ENCODE measurements at regions not wholly inside any gene's neighbourhood (a gene's known extent, or its start where the extent isn't known, plus 50 kb on each side); places are given as distances from the start of the nearest gene placed in this dataset.

GRCh38 chr2:199583676-199584075 lies 125.9 kb upstream of the SATB2 start:
- Histone ChIP-seq H2AFZ (ENCODE audit: low read depth, low read length) (no peak overlapping the region), H3K36me3 (ENCODE audit: insufficient read depth, low read length) (no peaks in the 10 kb centered on the region), H3K27me3 (ENCODE audit: insufficient read depth, low read length) (peaks cover 2% of the 10 kb centered on the region), H3K9me3 (ENCODE audit: low read length) (no peaks in the 10 kb centered on the region), H3K4me1 (ENCODE audit: insufficient read depth, low read length) (peaks cover 8% of the 10 kb centered on the region), H3K4me3 (ENCODE audit: low read length) (no peak overlapping the region)

- Histone ChIP-seq H3K36me3 (ENCODE audit: insufficient read depth, low read length) (no peaks in the 10 kb centered on the region), H3K4me1 (ENCODE audit: insufficient read depth, low read length) (peaks cover 6% of the 10 kb centered on the region), H3K4me3 (ENCODE audit: low read length) (peak overlapping the region; percentile 27), H3K27me3 (ENCODE audit: insufficient read depth, low read length) (peaks cover 2% of the 10 kb centered on the region), H2AFZ (ENCODE audit: low read depth, low read length) (peak overlapping the region; percentile 44), H3K9me3 (ENCODE audit: low read length) (no peaks in the 10 kb centered on the region)
Observed at GRCh38 chr2:199581935-199582360, 124.2 kb upstream of the SATB2 start.

DNA sequence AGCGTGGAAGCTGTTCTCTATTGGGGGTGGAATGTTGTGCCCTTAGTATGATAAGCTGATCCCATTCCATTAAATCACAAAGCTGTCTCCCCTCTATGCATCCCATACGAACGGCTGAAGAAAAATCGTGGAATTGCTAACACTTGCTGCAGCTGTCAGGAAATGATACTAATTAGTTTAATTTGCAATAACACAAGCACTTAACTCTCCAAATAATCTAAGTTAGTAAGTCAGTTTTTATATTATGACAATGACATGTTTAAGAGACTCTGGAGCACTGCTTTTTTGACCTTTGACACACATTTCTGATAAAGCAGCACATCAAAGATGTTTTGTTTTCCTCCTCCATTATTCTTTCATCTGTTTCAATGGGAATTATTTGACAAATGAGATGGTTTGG lies 123.7 kb upstream of the SATB2 start:
- Histone ChIP-seq H3K9me3 (ENCODE audit: low read length) (no peaks in the 10 kb centered on the region), H3K4me1 (ENCODE audit: insufficient read depth, low read length) (peaks cover 6% of the 10 kb centered on the region), H3K27me3 (ENCODE audit: insufficient read depth, low read length) (peaks cover 2% of the 10 kb centered on the region), H3K4me3 (ENCODE audit: low read length) (no peak overlapping the region), H2AFZ (ENCODE audit: low read depth, low read length) (peak overlapping the region; percentile 44), H3K36me3 (ENCODE audit: insufficient read depth, low read length) (no peaks in the 10 kb centered on the region)

GRCh38 chr2:199575416-199575815 lies 117.7 kb upstream of the SATB2 start:
- Histone ChIP-seq H3K4me3 (ENCODE audit: low read length) (no peak overlapping the region), H3K4me1 (ENCODE audit: insufficient read depth, low read length) (no peaks in the 10 kb centered on the region), H3K9me3 (ENCODE audit: low read length) (no peaks in the 10 kb centered on the region), H3K36me3 (ENCODE audit: insufficient read depth, low read length) (no peaks in the 10 kb centered on the region), H2AFZ (ENCODE audit: low read depth, low read length) (no peak overlapping the region), H3K27me3 (ENCODE audit: insufficient read depth, low read length) (no peaks in the 10 kb centered on the region)

GRCh38 chr2:199572571-199572970 lies 114.8 kb upstream of the SATB2 start:
- Histone ChIP-seq H3K27me3 (ENCODE audit: insufficient read depth, low read length) (no peaks in the 10 kb centered on the region), H3K36me3 (ENCODE audit: insufficient read depth, low read length) (no peaks in the 10 kb centered on the region), H3K9me3 (ENCODE audit: low read length) (no peaks in the 10 kb centered on the region), H3K4me3 (ENCODE audit: low read length) (no peak overlapping the region), H3K4me1 (ENCODE audit: insufficient read depth, low read length) (no peaks in the 10 kb centered on the region), H2AFZ (ENCODE audit: low read depth, low read length) (no peak overlapping the region)

GRCh38 chr2:199570934-199571333 lies 113.2 kb upstream of the SATB2 start:
- no peak overlapping the region for H3K4me3 ChIP-seq (ENCODE audit: low read length)
- no peak overlapping the region for H2AFZ ChIP-seq (ENCODE audit: low read depth, low read length)
- no peaks in the 10 kb centered on the region for H3K36me3 ChIP-seq (ENCODE audit: insufficient read depth, low read length)
- H3K9me3 ChIP-seq (ENCODE audit: low read length), result no peaks in the 10 kb centered on the region
- H3K4me1 ChIP-seq (ENCODE audit: insufficient read depth, low read length), result no peaks in the 10 kb centered on the region
- H3K27me3 ChIP-seq (ENCODE audit: insufficient read depth, low read length), result no peaks in the 10 kb centered on the region

GRCh38 chr2:199569336-199569735 lies 111.6 kb upstream of the SATB2 start:
- H3K4me3 ChIP-seq (ENCODE audit: low read length), result no peak overlapping the region
- H2AFZ ChIP-seq (ENCODE audit: low read depth, low read length), result no peak overlapping the region
- no peaks in the 10 kb centered on the region for H3K27me3 ChIP-seq (ENCODE audit: insufficient read depth, low read length)
- H3K4me1 ChIP-seq (ENCODE audit: insufficient read depth, low read length), result no peaks in the 10 kb centered on the region
- no peaks in the 10 kb centered on the region for H3K36me3 ChIP-seq (ENCODE audit: insufficient read depth, low read length)
- no peaks in the 10 kb centered on the region for H3K9me3 ChIP-seq (ENCODE audit: low read length)

DNA sequence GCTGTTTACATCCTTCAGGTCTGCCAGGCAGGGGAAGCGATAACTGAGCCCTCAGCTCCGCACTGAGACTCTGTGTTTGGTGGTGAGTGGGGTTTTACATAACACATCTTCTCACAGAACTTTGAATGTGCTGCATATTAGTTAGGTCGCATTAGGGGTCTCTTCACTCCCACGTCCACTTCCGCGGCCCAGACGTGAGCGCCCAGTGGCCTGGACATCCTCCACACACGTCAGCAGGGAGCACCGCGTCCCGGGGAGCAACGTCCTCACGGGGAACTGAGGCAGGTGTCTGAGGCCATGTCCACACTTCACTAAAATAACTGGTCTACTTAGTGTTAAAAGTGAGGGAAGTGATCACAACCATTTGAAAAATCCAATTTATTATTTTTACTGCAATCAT lies 100.4 kb upstream of the SATB2 start:
- no peaks in the 10 kb centered on the region for H3K27me3 ChIP-seq (ENCODE audit: insufficient read depth, low read length)
- no peaks in the 10 kb centered on the region for H3K36me3 ChIP-seq (ENCODE audit: insufficient read depth, low read length)
- no peaks in the 10 kb centered on the region for H3K9me3 ChIP-seq (ENCODE audit: low read length)
- no peak overlapping the region for H2AFZ ChIP-seq (ENCODE audit: low read depth, low read length)
- H3K4me3 ChIP-seq (ENCODE audit: low read length), result no peak overlapping the region
- H3K4me1 ChIP-seq (ENCODE audit: insufficient read depth, low read length), result no peaks in the 10 kb centered on the region

- no peaks in the 10 kb centered on the region for H3K27me3 ChIP-seq (ENCODE audit: insufficient read depth, low read length)
- H3K36me3 ChIP-seq (ENCODE audit: insufficient read depth, low read length), result no peaks in the 10 kb centered on the region
- no peak overlapping the region for H2AFZ ChIP-seq (ENCODE audit: low read depth, low read length)
- H3K9me3 ChIP-seq (ENCODE audit: low read length), result no peaks in the 10 kb centered on the region
- no peaks in the 10 kb centered on the region for H3K4me1 ChIP-seq (ENCODE audit: insufficient read depth, low read length)
- H3K4me3 ChIP-seq (ENCODE audit: low read length), result no peak overlapping the region
Observed at GRCh38 chr2:199556527-199557285, 99.0 kb upstream of the SATB2 start.

GRCh38 chr2:199554026-199554425 lies 96.3 kb upstream of the SATB2 start:
- H3K9me3 ChIP-seq (ENCODE audit: low read length), result no peaks in the 10 kb centered on the region
- H3K4me1 ChIP-seq (ENCODE audit: insufficient read depth, low read length), result no peaks in the 10 kb centered on the region
- no peak overlapping the region for H2AFZ ChIP-seq (ENCODE audit: low read depth, low read length)
- H3K36me3 ChIP-seq (ENCODE audit: insufficient read depth, low read length), result no peaks in the 10 kb centered on the region
- H3K4me3 ChIP-seq (ENCODE audit: low read length), result no peak overlapping the region
- H3K27me3 ChIP-seq (ENCODE audit: insufficient read depth, low read length), result no peaks in the 10 kb centered on the region

DNA sequence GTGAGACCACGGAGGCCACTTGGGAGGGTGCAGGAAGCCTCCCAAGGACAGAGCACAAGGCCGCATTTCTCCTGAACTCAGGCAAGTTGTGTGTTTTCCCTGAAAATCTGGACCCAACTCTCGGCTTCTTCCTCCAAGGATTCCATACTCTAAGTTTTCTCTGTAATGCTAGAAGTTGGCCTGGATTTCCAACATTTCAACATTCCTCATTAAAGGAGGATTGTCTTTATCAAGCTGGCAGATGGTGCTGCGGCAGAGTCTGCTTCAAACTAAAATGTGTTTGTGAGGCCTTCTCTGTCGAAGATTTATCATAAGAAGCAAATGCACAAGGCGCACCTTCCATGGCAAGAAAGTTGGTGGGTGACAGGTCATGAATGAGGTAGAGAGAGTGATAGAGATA lies 94.4 kb upstream of the SATB2 start:
- no peak overlapping the region for H3K4me3 ChIP-seq (ENCODE audit: low read length)
- no peak overlapping the region for H2AFZ ChIP-seq (ENCODE audit: low read depth, low read length)
- H3K4me1 ChIP-seq (ENCODE audit: insufficient read depth, low read length), result no peaks in the 10 kb centered on the region
- H3K36me3 ChIP-seq (ENCODE audit: insufficient read depth, low read length), result no peaks in the 10 kb centered on the region
- H3K9me3 ChIP-seq (ENCODE audit: low read length), result no peaks in the 10 kb centered on the region
- H3K27me3 ChIP-seq (ENCODE audit: insufficient read depth, low read length), result no peaks in the 10 kb centered on the region

GRCh38 chr2:199543606-199544172 lies 86.0 kb upstream of the SATB2 start:
- Histone ChIP-seq H2AFZ (ENCODE audit: low read depth, low read length) (no peak overlapping the region), H3K9me3 (ENCODE audit: low read length) (no peaks in the 10 kb centered on the region), H3K36me3 (ENCODE audit: insufficient read depth, low read length) (no peaks in the 10 kb centered on the region), H3K4me3 (ENCODE audit: low read length) (no peak overlapping the region), H3K27me3 (ENCODE audit: insufficient read depth, low read length) (no peaks in the 10 kb centered on the region), H3K4me1 (ENCODE audit: insufficient read depth, low read length) (no peaks in the 10 kb centered on the region)

GRCh38 chr2:199535445-199536177 lies 77.9 kb upstream of the SATB2 start:
- Histone ChIP-seq H3K9me3 (ENCODE audit: low read length) (no peaks in the 10 kb centered on the region), H3K4me1 (ENCODE audit: insufficient read depth, low read length) (no peaks in the 10 kb centered on the region), H3K36me3 (ENCODE audit: insufficient read depth, low read length) (no peaks in the 10 kb centered on the region), H3K4me3 (ENCODE audit: low read length) (no peak overlapping the region), H2AFZ (ENCODE audit: low read depth, low read length) (no peak overlapping the region), H3K27me3 (ENCODE audit: insufficient read depth, low read length) (no peaks in the 10 kb centered on the region)
